ENCODE measurements at regions not wholly inside any gene's neighbourhood (a gene's known extent, or its start where the extent isn't known, plus 50 kb on each side); places are given as distances from the start of the nearest gene placed in this dataset.

GRCh38 chr15:70495991-70496599, 267.3 kb downstream of the UACA start:
- DNase-seq (ENCODE audit: low spot score) (no peak), ATAC-seq (ENCODE audit: low FRiP score) (no peak)
- no peak for TF ChIP-seq CTCF (IDR thresholded peaks at IDR 0.05)

GRCh38 chr15:70494852-70495571, 268.3 kb downstream of the UACA start:
- no peak for DNase-seq (ENCODE audit: low spot score)
- peak; percentile 82 for ATAC-seq (ENCODE audit: low FRiP score)
- TF ChIP-seq CTCF (IDR thresholded peaks at IDR 0.05), result no peak

GRCh38 chr15:70494517-70494851, 268.9 kb downstream of the UACA start:
- TF ChIP-seq CTCF (IDR thresholded peaks at IDR 0.05), result no peak
- DNase-seq (ENCODE audit: low spot score), result no peak
- no peak for ATAC-seq (ENCODE audit: low FRiP score)

- no peak for DNase-seq (ENCODE audit: low spot score)
- no peak for ATAC-seq (ENCODE audit: low FRiP score)
- TF ChIP-seq CTCF (IDR thresholded peaks at IDR 0.05), result no peak
These were observed 269.4 kb downstream of the UACA start for GRCh38 chr15:70493787-70494516.

DNA sequence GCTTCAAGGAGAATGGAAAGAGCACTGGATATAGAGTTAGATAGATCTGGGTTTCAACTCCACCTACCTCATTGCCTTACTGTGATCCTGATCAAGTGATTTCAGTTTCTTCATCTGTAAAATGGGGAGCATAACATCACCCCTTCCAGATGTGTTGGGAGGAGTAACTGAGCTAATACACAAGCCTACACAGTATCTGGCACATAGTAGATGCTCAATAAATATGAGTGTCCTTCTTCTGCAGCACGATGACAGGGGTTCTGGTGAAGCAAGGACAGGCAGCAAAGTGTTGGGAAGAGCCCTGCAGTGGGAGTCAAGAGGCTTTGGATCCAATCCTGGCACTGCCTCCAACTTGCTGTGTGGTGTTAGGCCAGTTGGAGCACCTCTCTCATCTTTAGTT, 270.0 kb downstream of the UACA start:
- DNase-seq (ENCODE audit: low spot score) (no peak), ATAC-seq (ENCODE audit: low FRiP score) (no peak)
- TF ChIP-seq CTCF (IDR thresholded peaks at IDR 0.05), result no peak

GRCh38 chr15:70492240-70493177, 270.8 kb downstream of the UACA start:
- DNase-seq (ENCODE audit: low spot score) (no peak), ATAC-seq (ENCODE audit: low FRiP score) (peak; percentile 17)
- TF ChIP-seq CTCF (IDR thresholded peaks at IDR 0.05), result no peak
